ENCODE measurements at regions not wholly inside any gene's neighbourhood (a gene's known extent, or its start where the extent isn't known, plus 50 kb on each side); places are given as distances from the start of the nearest gene placed in this dataset.

GRCh38 chr11:133678191-133678590, 145.9 kb upstream of the OPCML start:
- TF ChIP-seq ZBED1 (IDR thresholded peaks at IDR 0.05) (no peak), MLLT1 (IDR thresholded peaks at IDR 0.05) (no peak), MLX (CRISPR knock-in tag; conservative IDR thresholded peaks at IDR 0.05) (no peak), SFPQ (IDR thresholded peaks at IDR 0.05; ENCODE audit: low read depth, low read length) (no peak), TBP (optimal IDR thresholded peaks at IDR 0.05; ENCODE audit: low read depth, low read length) (no peak), PKNOX1 (IDR thresholded peaks at IDR 0.05) (no peak), BRD9 (IDR thresholded peaks at IDR 0.05; ENCODE audit: low read depth, partially characterized antibody) (no peak), TCF3 (CRISPR knock-in tag; IDR thresholded peaks at IDR 0.05) (no peak), ZNF316 (IDR thresholded peaks at IDR 0.05) (no peak)
